ENCODE measurements at regions not wholly inside any gene's neighbourhood (a gene's known extent, or its start where the extent isn't known, plus 50 kb on each side); places are given as distances from the start of the nearest gene placed in this dataset.

DNA sequence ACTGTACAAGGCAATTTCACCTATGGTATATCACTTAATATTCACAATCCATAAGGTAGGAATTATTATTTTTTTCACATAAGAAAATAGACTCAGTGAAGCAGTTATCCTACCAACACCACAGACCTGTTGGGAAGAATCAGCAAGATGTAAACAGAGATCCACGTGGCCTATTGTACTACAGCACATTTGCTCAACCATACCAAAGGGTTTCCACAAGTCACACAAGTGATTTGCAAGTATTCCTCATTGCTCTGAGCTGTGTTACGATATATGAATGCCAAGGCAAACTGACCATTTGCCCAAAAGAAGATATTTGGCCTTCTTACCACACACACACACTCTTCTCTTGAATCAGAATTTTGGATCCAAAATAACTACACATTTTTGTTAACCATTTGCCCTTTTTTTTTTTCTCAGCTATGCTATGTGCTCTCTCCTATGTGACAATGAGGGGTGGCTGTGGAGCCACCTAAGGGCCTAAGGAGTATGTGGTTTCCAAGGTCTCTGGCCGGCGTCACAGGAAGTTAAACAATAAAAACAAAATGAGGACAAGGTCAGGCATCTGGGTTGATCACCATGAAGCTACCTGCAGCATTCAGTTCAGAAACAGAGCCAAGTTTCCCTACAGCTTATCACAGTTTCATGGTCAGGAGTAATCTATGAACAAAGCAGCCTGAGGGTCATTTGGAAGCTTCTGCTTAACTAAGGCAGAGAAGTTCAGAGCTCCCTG lies 171.0 kb upstream of the FREM1 start:
- TF ChIP-seq, protein P1, sequence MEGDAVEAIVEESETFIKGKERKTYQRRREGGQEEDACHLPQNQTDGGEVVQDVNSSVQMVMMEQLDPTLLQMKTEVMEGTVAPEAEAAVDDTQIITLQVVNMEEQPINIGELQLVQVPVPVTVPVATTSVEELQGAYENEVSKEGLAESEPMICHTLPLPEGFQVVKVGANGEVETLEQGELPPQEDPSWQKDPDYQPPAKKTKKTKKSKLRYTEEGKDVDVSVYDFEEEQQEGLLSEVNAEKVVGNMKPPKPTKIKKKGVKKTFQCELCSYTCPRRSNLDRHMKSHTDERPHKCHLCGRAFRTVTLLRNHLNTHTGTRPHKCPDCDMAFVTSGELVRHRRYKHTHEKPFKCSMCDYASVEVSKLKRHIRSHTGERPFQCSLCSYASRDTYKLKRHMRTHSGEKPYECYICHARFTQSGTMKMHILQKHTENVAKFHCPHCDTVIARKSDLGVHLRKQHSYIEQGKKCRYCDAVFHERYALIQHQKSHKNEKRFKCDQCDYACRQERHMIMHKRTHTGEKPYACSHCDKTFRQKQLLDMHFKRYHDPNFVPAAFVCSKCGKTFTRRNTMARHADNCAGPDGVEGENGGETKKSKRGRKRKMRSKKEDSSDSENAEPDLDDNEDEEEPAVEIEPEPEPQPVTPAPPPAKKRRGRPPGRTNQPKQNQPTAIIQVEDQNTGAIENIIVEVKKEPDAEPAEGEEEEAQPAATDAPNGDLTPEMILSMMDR (optimal IDR thresholded peaks at IDR 0.05 in 1 of 3, IDR thresholded peaks at IDR 0.05 in 1 of 3, conservative IDR thresholded peaks at IDR 0.05 in 1 of 3; ENCODE audit: extremely low read depth in 1 of 3, insufficient read depth in 2 of 3, low read length in 3 of 3) = no peak
- no peak for TF ChIP-seq EZH2 (IDR thresholded peaks at IDR 0.05; ENCODE audit: low read length)
